ENCODE measurements at regions not wholly inside any gene's neighbourhood (a gene's known extent, or its start where the extent isn't known, plus 50 kb on each side); places are given as distances from the start of the nearest gene placed in this dataset.

DNA sequence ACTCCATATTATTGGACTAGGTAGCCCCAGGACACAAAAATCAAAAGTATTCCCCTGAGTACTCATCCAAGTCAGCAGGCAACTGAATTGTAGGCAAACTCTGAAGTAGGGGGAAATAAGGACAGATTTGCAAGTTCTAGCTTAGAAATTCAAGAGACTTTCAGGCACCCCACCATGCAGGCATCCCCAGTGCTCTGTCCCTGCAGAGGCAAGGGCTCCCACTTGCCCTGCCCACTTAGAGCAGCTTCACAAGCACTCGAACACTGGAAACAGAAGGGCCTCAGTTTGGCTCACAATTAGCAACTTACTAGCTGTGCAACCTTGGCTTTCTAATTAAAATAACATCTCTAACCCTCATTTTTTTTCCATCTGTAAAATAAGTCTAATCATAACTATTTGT, 209.2 kb downstream of the C7orf25 start:
- no peaks in the 10 kb centered on the region for H3K27me3 ChIP-seq (ENCODE audit: control insufficient read depth, insufficient read depth, low read length)
- no peak overlapping the region for H3K4me3 ChIP-seq (ENCODE audit: low read depth, low read length)
- TF ChIP-seq, protein P1, sequence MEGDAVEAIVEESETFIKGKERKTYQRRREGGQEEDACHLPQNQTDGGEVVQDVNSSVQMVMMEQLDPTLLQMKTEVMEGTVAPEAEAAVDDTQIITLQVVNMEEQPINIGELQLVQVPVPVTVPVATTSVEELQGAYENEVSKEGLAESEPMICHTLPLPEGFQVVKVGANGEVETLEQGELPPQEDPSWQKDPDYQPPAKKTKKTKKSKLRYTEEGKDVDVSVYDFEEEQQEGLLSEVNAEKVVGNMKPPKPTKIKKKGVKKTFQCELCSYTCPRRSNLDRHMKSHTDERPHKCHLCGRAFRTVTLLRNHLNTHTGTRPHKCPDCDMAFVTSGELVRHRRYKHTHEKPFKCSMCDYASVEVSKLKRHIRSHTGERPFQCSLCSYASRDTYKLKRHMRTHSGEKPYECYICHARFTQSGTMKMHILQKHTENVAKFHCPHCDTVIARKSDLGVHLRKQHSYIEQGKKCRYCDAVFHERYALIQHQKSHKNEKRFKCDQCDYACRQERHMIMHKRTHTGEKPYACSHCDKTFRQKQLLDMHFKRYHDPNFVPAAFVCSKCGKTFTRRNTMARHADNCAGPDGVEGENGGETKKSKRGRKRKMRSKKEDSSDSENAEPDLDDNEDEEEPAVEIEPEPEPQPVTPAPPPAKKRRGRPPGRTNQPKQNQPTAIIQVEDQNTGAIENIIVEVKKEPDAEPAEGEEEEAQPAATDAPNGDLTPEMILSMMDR (IDR thresholded peaks at IDR 0.05; ENCODE audit: insufficient read depth, low read length, poor library complexity, severe bottlenecking): no peak
- no peaks in the 10 kb centered on the region for H3K36me3 ChIP-seq (ENCODE audit: control insufficient read depth, insufficient read depth, low read length)
- no peak for DNase-seq (ENCODE audit: low read depth)

GRCh38 chr7:42700406-42701327, 211.2 kb downstream of the C7orf25 start:
- no peaks in the 10 kb centered on the region for H3K27me3 ChIP-seq (ENCODE audit: control insufficient read depth, insufficient read depth, low read length)
- H3K4me3 ChIP-seq (ENCODE audit: low read depth, low read length): no peak overlapping the region
- no peak for DNase-seq (ENCODE audit: low read depth)
- H3K36me3 ChIP-seq (ENCODE audit: control insufficient read depth, insufficient read depth, low read length): no peaks in the 10 kb centered on the region
- TF ChIP-seq, protein P1 (IDR thresholded peaks at IDR 0.05; ENCODE audit: insufficient read depth, low read length, poor library complexity, severe bottlenecking): no peak

- H3K27me3 ChIP-seq (ENCODE audit: control insufficient read depth, insufficient read depth, low read length): no peaks in the 10 kb centered on the region
- H3K4me3 ChIP-seq (ENCODE audit: low read depth, low read length): no peak overlapping the region
- no peaks in the 10 kb centered on the region for H3K36me3 ChIP-seq (ENCODE audit: control insufficient read depth, insufficient read depth, low read length)
- TF ChIP-seq, protein P1 (IDR thresholded peaks at IDR 0.05; ENCODE audit: insufficient read depth, low read length, poor library complexity, severe bottlenecking): no peak
- DNase-seq (ENCODE audit: low read depth): no peak
These were observed 212.3 kb downstream of the C7orf25 start for GRCh38 chr7:42699380-42700178.

GRCh38 chr7:42698600-42699374, 213.1 kb downstream of the C7orf25 start:
- DNase-seq (ENCODE audit: low read depth): no peak
- Histone ChIP-seq H3K27me3 (ENCODE audit: control insufficient read depth, insufficient read depth, low read length) (no peaks in the 10 kb centered on the region), H3K4me3 (ENCODE audit: low read depth, low read length) (no peak overlapping the region), H3K36me3 (ENCODE audit: control insufficient read depth, insufficient read depth, low read length) (no peaks in the 10 kb centered on the region)
- TF ChIP-seq, protein P1 (IDR thresholded peaks at IDR 0.05; ENCODE audit: insufficient read depth, low read length, poor library complexity, severe bottlenecking): no peak

- no peak for DNase-seq (ENCODE audit: low read depth)
- TF ChIP-seq, protein P1 (IDR thresholded peaks at IDR 0.05; ENCODE audit: insufficient read depth, low read length, poor library complexity, severe bottlenecking): no peak
- H3K4me3 ChIP-seq (ENCODE audit: low read depth, low read length): no peak overlapping the region
- H3K36me3 ChIP-seq (ENCODE audit: control insufficient read depth, insufficient read depth, low read length): no peaks in the 10 kb centered on the region
- no peaks in the 10 kb centered on the region for H3K27me3 ChIP-seq (ENCODE audit: control insufficient read depth, insufficient read depth, low read length)
These were observed 216.9 kb downstream of the C7orf25 start for GRCh38 chr7:42694894-42695507.

Measured in kidney epithelial cell (primary cell).